Erythroblast (primary cell): ENCODE measurements at regions not wholly inside any gene's neighbourhood (a gene's known extent, or its start where the extent isn't known, plus 50 kb on each side); places are given as distances from the start of the nearest gene placed in this dataset.

Experiments
- GATA1 ChIP-seq: IDR thresholded peaks from 2 replicates; pipeline ENCODE4 v1.6.1; 2011; ENCODE audit warnings: low read depth, mild to moderate bottlenecking, control low read depth, low read length, moderate library complexity
- POLR2A ChIP-seq: IDR thresholded peaks from 2 replicates; pipeline ENCODE4 v1.6.1; 2011; ENCODE audit warnings: mild to moderate bottlenecking, low read length

DNA sequence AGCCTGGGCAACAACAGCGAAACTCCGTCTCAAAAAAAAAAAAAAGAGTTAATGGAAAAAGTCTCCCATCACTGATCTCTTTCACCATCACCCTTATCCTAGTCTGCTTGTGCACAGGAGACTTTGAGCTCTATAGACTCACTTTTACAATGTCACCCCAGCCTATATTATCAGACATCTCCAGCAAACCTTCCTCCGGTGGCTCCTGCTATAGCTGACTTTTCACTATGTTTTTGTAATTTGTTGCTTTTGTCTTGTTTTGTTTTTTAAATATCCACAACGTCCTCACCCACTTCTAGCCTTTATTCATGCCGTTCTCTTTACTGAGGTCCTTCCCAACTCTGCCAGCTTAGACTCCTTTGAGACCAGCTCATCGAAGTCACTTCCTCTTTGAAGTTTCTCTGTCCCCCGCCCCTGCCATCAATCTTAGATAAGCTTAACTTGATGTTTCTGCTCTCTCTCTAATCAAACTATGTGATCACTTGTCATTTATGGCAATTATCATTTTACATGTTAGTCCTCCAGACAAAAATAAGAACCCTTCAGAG, 82.7 kb upstream of the CHD2 start:
- no peak for TF ChIP-seq POLR2A
- no peak for TF ChIP-seq GATA1
